ENCODE measurements at regions not wholly inside any gene's neighbourhood (a gene's known extent, or its start where the extent isn't known, plus 50 kb on each side); places are given as distances from the start of the nearest gene placed in this dataset.
A peak's percentile ranks its signal among the peaks of the same experiment; 100 is the strongest.
"Not testable (repeated sequence)": the region's sequence is repeated elsewhere in the genome, so short reads cannot be mapped to it uniquely, and the experiment has no call there.

DNA sequence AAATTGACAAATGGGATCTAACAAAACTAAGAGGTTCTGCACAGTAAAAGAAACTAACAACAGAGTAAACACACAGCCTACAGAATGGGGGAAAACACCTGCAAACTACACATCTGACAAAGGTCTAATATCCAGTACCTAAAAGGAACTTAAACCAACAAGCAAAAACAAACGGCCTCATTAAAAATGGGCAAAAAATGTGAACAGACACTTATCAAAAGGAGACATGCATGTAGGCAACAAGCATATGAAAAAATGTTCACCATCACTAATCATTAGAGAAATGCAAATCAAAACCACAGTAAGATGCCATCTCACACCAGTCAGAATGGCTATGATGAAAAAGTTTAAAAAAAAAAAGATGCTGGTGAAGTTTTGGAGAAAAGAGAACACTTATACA is 197.4 kb downstream of the KBTBD2 start:
- no peaks in the 10 kb centered on the region for H3K9me3 ChIP-seq
- 95% methylated on average over 1 of the region's 1 CpG for WGBS (ENCODE audit: low lambda C conversion rate)
- CTCF ChIA-PET = interaction anchor here (0.7 to 2.1 kb wide), 3 partner anchors 107 to 415 kb away, joined by 3 to 8 read pairs (median 3); partner anchors contain the start of gene RP9
- no peak overlapping the region for H3K9ac ChIP-seq
- no peak overlapping the region for H2AFZ ChIP-seq (ENCODE audit: low read depth)
- no peak for DNase-seq
- POLR2A ChIA-PET = no interaction called here
- no peaks in the 10 kb centered on the region for H3K27me3 ChIP-seq (ENCODE audit: insufficient read depth)
- no peak overlapping the region for H3K4me2 ChIP-seq
- H4K20me1 ChIP-seq (ENCODE audit: insufficient read depth) = no peaks in the 10 kb centered on the region
- no peak for TF ChIP-seq FOSL2 (IDR thresholded peaks at IDR 0.05; ENCODE audit: borderline replicate concordance, low read depth)
- TF ChIP-seq ELF1 (IDR thresholded peaks at IDR 0.05) = no peak
- no peaks in the 10 kb centered on the region for H3K36me3 ChIP-seq (replicated peaks in 1 of 2; ENCODE audit: control insufficient read depth in 1 of 2, insufficient read depth in 2 of 2, low read length in 1 of 2)
- no peak overlapping the region for H3K27ac ChIP-seq (ENCODE audit: low read depth in 2 of 2, low read length in 1 of 2)
- no peaks in the 10 kb centered on the region for H3K9me2 ChIP-seq
- H3F3A ChIP-seq (replicated peaks; ENCODE audit: insufficient read depth) = no peaks in the 10 kb centered on the region
- H3K4me3 ChIP-seq (ENCODE audit: low read depth in 2 of 2, low read length in 1 of 2) = no peak overlapping the region
- H3K79me2 ChIP-seq (ENCODE audit: insufficient read depth) = no peaks in the 10 kb centered on the region
- peaks cover 0 to 3% of the 10 kb centered on the region in 2 experiments; a peak in 1 of 4 replicates for H3K4me1 ChIP-seq (ENCODE audit: control insufficient read depth in 1 of 2, insufficient read depth in 2 of 2, low read depth in 1 of 2, low read length in 1 of 2)

DNA sequence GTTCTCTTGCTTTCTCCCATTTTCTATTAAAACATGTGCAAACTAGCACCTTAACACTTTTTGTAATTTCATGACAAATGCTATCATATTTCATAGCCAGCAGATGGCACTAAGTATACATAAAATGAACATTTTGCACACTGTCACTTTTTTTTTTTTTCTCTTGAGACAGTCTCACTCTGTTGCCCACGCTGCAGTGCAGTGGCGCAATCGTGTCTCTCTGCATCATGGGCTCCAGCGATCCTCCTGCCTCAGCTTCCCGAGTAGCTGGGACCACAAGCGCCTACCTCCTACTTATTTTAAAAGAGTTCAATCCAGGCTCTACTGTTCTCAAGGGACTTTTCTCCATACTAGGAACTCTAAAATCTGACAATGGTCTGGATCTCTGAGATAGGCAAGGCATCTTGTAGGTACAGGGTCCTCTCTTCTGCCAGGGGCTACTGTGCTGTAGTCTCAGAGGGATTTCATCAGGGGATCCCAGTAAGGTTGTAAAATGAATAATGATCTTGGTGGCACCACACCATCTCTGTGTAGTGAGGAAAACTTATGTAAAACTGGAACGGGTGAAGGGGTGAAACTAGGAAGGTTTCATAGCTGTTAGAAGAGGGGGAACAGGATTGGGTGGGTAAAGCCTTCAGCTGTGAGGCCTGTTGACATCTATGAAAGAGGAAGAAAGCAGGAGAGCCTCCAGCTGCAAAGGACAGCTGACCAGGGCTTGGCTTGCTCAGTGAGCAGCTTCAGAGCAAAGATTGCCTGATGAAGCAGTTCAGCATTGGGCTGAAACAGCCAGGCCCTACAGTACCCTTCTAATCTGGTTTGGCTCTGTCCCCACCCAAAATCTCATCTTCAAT is 196.9 kb downstream of the AVL9 start:
- H3K9ac ChIP-seq; H3K4me1 ChIP-seq (ENCODE audit: control insufficient read depth in 1 of 2, insufficient read depth in 2 of 2, low read depth in 1 of 2, low read length in 1 of 2); H3K36me3 ChIP-seq (replicated peaks in 1 of 2; ENCODE audit: control insufficient read depth in 1 of 2, insufficient read depth in 2 of 2, low read length in 1 of 2); H3K9me2 ChIP-seq; H4K20me1 ChIP-seq (ENCODE audit: insufficient read depth); H3K79me2 ChIP-seq (ENCODE audit: insufficient read depth); POLR2A ChIA-PET; H3K27me3 ChIP-seq (ENCODE audit: insufficient read depth); H3K27ac ChIP-seq (ENCODE audit: low read depth in 2 of 2, low read length in 1 of 2); H3K9me3 ChIP-seq; H3F3A ChIP-seq (replicated peaks; ENCODE audit: insufficient read depth): not testable (repeated sequence)
- Histone ChIP-seq H3K4me3 (ENCODE audit: low read depth in 2 of 2, low read length in 1 of 2) (peak overlapping the region in 1 of 2 experiments; percentile 12; a peak in 1 of 4 replicates), H3K4me2 (0 out of 2 replicates have a peak overlapping the region, but pooled peaks have one; percentile 58), H2AFZ (ENCODE audit: low read depth) (peak overlapping the region; percentile 32; the same call in 1 of the 2 replicates)
- TF ChIP-seq, protein P1, sequence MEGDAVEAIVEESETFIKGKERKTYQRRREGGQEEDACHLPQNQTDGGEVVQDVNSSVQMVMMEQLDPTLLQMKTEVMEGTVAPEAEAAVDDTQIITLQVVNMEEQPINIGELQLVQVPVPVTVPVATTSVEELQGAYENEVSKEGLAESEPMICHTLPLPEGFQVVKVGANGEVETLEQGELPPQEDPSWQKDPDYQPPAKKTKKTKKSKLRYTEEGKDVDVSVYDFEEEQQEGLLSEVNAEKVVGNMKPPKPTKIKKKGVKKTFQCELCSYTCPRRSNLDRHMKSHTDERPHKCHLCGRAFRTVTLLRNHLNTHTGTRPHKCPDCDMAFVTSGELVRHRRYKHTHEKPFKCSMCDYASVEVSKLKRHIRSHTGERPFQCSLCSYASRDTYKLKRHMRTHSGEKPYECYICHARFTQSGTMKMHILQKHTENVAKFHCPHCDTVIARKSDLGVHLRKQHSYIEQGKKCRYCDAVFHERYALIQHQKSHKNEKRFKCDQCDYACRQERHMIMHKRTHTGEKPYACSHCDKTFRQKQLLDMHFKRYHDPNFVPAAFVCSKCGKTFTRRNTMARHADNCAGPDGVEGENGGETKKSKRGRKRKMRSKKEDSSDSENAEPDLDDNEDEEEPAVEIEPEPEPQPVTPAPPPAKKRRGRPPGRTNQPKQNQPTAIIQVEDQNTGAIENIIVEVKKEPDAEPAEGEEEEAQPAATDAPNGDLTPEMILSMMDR (IDR thresholded peaks at IDR 0.05) = peak; percentile 57
- TF ChIP-seq SMC3 (IDR thresholded peaks at IDR 0.05; ENCODE audit: low read depth, low read length) = peak; percentile 30; the same call in 1 of the 2 replicates
- TF ChIP-seq RAD21 (IDR thresholded peaks at IDR 0.05; ENCODE audit: low read length) = peak; percentile 64
- WGBS (ENCODE audit: low lambda C conversion rate) = 24% methylated on average over 7 of the region's 7 CpGs
- CTCF ChIA-PET = interaction anchor here (0.7 to 1.4 kb wide), 3 partner anchors 108 to 416 kb away, joined by 3 to 4 read pairs (median 3); no protein-coding TSS in a partner anchor
- DNase-seq = peak; percentile 28

DNA sequence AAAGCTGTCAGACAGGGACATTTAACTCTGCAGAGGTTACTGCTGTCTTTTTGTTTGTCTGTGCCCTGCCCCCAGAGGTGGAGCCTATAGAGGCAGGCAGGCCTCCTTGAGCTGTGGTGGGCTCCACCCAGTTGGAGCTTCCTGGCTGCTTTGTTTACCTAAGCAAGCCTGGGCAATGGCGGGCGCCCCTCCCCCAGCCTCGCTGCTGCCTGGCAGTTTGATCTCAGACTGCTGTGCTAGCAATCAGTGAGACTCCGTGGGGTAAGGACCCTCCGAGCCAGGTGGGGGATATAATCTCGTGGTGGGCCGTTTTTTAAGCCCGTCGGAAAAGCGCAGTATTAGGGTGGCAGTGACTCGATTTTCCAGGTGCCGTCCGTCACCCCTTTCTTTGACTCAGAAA is 192.8 kb downstream of the AVL9 start:
- H4K20me1 ChIP-seq (ENCODE audit: insufficient read depth); H3K27ac ChIP-seq (ENCODE audit: low read depth in 2 of 2, low read length in 1 of 2); H3K4me1 ChIP-seq (ENCODE audit: control insufficient read depth in 1 of 2, insufficient read depth in 2 of 2, low read depth in 1 of 2, low read length in 1 of 2); H3K9me2 ChIP-seq; H3K27me3 ChIP-seq (ENCODE audit: insufficient read depth); H3K79me2 ChIP-seq (ENCODE audit: insufficient read depth); H3K9ac ChIP-seq; H3K4me2 ChIP-seq; H2AFZ ChIP-seq (ENCODE audit: low read depth); POLR2A ChIA-PET; H3F3A ChIP-seq (replicated peaks; ENCODE audit: insufficient read depth); H3K36me3 ChIP-seq (replicated peaks in 1 of 2; ENCODE audit: control insufficient read depth in 1 of 2, insufficient read depth in 2 of 2, low read length in 1 of 2); DNase-seq; CTCF ChIA-PET; H3K4me3 ChIP-seq (ENCODE audit: low read depth in 2 of 2, low read length in 1 of 2); H3K9me3 ChIP-seq: not testable (repeated sequence)
- WGBS (ENCODE audit: low lambda C conversion rate) = 95% methylated on average over 10 of the region's 13 CpGs
